Stomach (tissue), 4 donors: ENCODE measurements at regions not wholly inside any gene's neighbourhood (a gene's known extent, or its start where the extent isn't known, plus 50 kb on each side); places are given as distances from the start of the nearest gene placed in this dataset.

ENCODE experiments used
- CTCF ChIP-seq, 7 experiments: fragments of 450-650 bp in 4 of 7; fragments of 200-600 bp in 3 of 7; sonication (generic) in 3 of 7; IDR thresholded peaks; one replicate each; pipeline ENCODE4 v1.5.1; 2016 to 2019; ENCODE audit warnings: antibody characterized with exemption in 7 of 7, control low read depth in 2 of 7, mild to moderate bottlenecking in 1 of 7
- POLR2A ChIP-seq, 4 donors: fragments of 450-650 bp; IDR thresholded peaks; one replicate each; pipeline ENCODE4 v1.6.1; 2016; ENCODE audit warnings: antibody characterized with exemption in 4 of 4, control low read depth in 2 of 4, mild to moderate bottlenecking in 1 of 4, moderate library complexity in 1 of 4
- POLR2AphosphoS5 ChIP-seq, 3 donors: sonication (generic); formaldehyde crosslinking; IDR thresholded peaks; one replicate each; pipeline ENCODE4 v1.6.1; 2016; ENCODE audit warnings: antibody characterized with exemption in 3 of 3

- TF ChIP-seq CTCF (IDR thresholded peaks at IDR 0.05) (no peak), POLR2A (IDR thresholded peaks at IDR 0.05) (no peak), POLR2AphosphoS5 (IDR thresholded peaks at IDR 0.05) (no peak)
Measured at GRCh38 chr5:82649943-82650342, 371.8 kb upstream of the RPS23 start.
